SK-N-SH (cell line): ENCODE measurements at regions not wholly inside any gene's neighbourhood (a gene's known extent, or its start where the extent isn't known, plus 50 kb on each side); places are given as distances from the start of the nearest gene placed in this dataset.

ENCODE experiments used
- CTCF ChIA-PET: fragments of 300-600, 350-600 bp; formaldehyde crosslinking; extraction: SDS; loops from one replicate; lab custom pipeline; 2021; lab: Yijun Ruan, JAX
- POLR2A ChIA-PET: fragments of 350-600 bp; sonication (Branson Sonifier 250); formaldehyde crosslinking; extraction: SDS; loops from one replicate; lab custom pipeline; 2020; ENCODE audit warnings: antibody characterized with exemption, inconsistent platforms; lab: Yijun Ruan, JAX
- DNase-seq: peaks from one replicate; pipeline ENCODE4 v3.0.0; 2012
- H2AFZ ChIP-seq: fragments of 200-600 bp; sonication (generic); 2 replicates; pipeline ENCODE4 v1.8.1; 2016; ENCODE audit warnings: antibody characterized with exemption, mild to moderate bottlenecking, low read depth
- H3F3A ChIP-seq: fragments of 200-600 bp; sonication (generic); replicated peaks from 2 replicates; pipeline ENCODE3; 2016; ENCODE audit warnings: antibody characterized with exemption, mild to moderate bottlenecking; ENCODE audit not compliant: insufficient read depth
- H3K27ac ChIP-seq, 2 experiments: fragments of 200-500 bp in 1 of 2; fragments of 200-600 bp in 1 of 2; sonication (Bioruptor generic) in 1 of 2; sonication (generic), shearing (Covaris generic) in 1 of 2; 2 replicates each; pipeline versions ENCODE4 v1.5.1 to v1.6.1; 2014 to 2016; ENCODE audit warnings: low read depth in 2 of 2, inconsistent platforms in 1 of 2, low read length in 1 of 2, mild to moderate bottlenecking in 1 of 2, mixed read lengths in 1 of 2
- H3K27me3 ChIP-seq: fragments of 200-600 bp; sonication (generic), shearing (Covaris generic); 2 replicates; pipeline ENCODE4 v1.6.1; 2016; ENCODE audit warnings: mixed run types; ENCODE audit not compliant: insufficient read depth
- H3K36me3 ChIP-seq, 2 experiments: fragments of 200-500 bp in 1 of 2; fragments of 200-600 bp in 1 of 2; sonication (Bioruptor generic) in 1 of 2; sonication (generic) in 1 of 2; replicated peaks in 1 of 2; 2 replicates each; pipeline versions ENCODE3 to v1.5.1; 2014 to 2016; ENCODE audit warnings: low read length in 1 of 2, mild to moderate bottlenecking in 1 of 2; ENCODE audit not compliant: insufficient read depth in 2 of 2, control insufficient read depth in 1 of 2
- H3K4me1 ChIP-seq, 2 experiments: fragments of 200-500 bp in 1 of 2; fragments of 200-600 bp in 1 of 2; sonication (Bioruptor generic) in 1 of 2; sonication (generic), shearing (Covaris generic) in 1 of 2; 2 replicates each; pipeline versions ENCODE4 v1.5.1 to v1.6.1; 2014 to 2016; ENCODE audit warnings: low read depth in 1 of 2, low read length in 1 of 2, mixed run types in 1 of 2; ENCODE audit not compliant: insufficient read depth in 2 of 2, control insufficient read depth in 1 of 2
- H3K4me2 ChIP-seq: fragments of 200-600 bp; sonication (generic), shearing (Covaris generic); 2 replicates; pipeline ENCODE4 v1.6.1; 2017; ENCODE audit warnings: mixed run types
- H3K4me3 ChIP-seq, 2 experiments: fragments of 200-500 bp in 1 of 2; fragments of 200-600 bp in 1 of 2; sonication (Bioruptor generic) in 1 of 2; sonication (generic), shearing (Covaris generic) in 1 of 2; 2 replicates each; pipeline versions ENCODE4 v1.5.1 to v1.8.1; 2014 to 2016; ENCODE audit warnings: low read depth in 2 of 2, inconsistent platforms in 1 of 2, low read length in 1 of 2, mild to moderate bottlenecking in 1 of 2, mixed read lengths in 1 of 2, moderate library complexity in 1 of 2
- H3K79me2 ChIP-seq: fragments of 200-600 bp; sonication (generic); 2 replicates; pipeline ENCODE4 v1.8.1; 2017; ENCODE audit warnings: mild to moderate bottlenecking; ENCODE audit not compliant: insufficient read depth
- H3K9ac ChIP-seq: fragments of 200-600 bp; sonication (generic); 2 replicates; pipeline ENCODE4 v1.6.1; 2017; ENCODE audit warnings: mixed run types
- H3K9me2 ChIP-seq: fragments of 200-600 bp; sonication (generic); 2 replicates; pipeline ENCODE4 v1.6.1; 2017; ENCODE audit warnings: mixed run types
- H3K9me3 ChIP-seq: fragments of 200-600 bp; sonication (generic); 2 replicates; pipeline ENCODE4 v1.6.1; 2017; ENCODE audit warnings: mixed run types, mild to moderate bottlenecking, moderate library complexity
- H4K20me1 ChIP-seq: fragments of 200-600 bp; sonication (generic); 2 replicates; pipeline ENCODE4 v1.6.1; 2017; ENCODE audit warnings: mild to moderate bottlenecking, mixed run types; ENCODE audit not compliant: insufficient read depth
- CTCF ChIP-seq: fragments of 200-600 bp; sonication (generic); IDR thresholded peaks from 2 replicates; pipeline ENCODE4 v1.6.1; 2017; ENCODE audit warnings: antibody characterized with exemption, mild to moderate bottlenecking, moderate library complexity
- EP300 ChIP-seq, 2 experiments: IDR thresholded peaks; 2 replicates each; pipeline versions ENCODE4 v1.4.0 to v1.6.1; 2012; ENCODE audit warnings: borderline replicate concordance in 1 of 2, low read depth in 1 of 2, low read length in 1 of 2
- EZH2phosphoT487 ChIP-seq: fragments of 200-600 bp; sonication (generic); IDR thresholded peaks from 2 replicates; pipeline ENCODE4 v1.6.1; 2017; ENCODE audit warnings: low read depth, mixed run types, mild to moderate bottlenecking, antibody characterized with exemption, moderate library complexity, borderline replicate concordance
- FOXJ3 ChIP-seq: sonication (generic); formaldehyde crosslinking; IDR thresholded peaks from 2 replicates; pipeline ENCODE4 v1.5.1; 2020; ENCODE audit warnings: mild to moderate bottlenecking, missing genetic modification reagents
- FOXM1 ChIP-seq: IDR thresholded peaks from 2 replicates; pipeline ENCODE4 v1.4.0; 2012; ENCODE audit warnings: low read depth, mild to moderate bottlenecking
- GATA2 ChIP-seq: sonication (generic); formaldehyde crosslinking; IDR thresholded peaks from 2 replicates; pipeline ENCODE4 v1.5.0; 2020; ENCODE audit warnings: mild to moderate bottlenecking, missing genetic modification reagents
- IRF3 ChIP-seq: fragments of 150-350 bp; IDR thresholded peaks from 2 replicates; pipeline ENCODE4 v1.6.1; 2016; ENCODE audit warnings: mild to moderate bottlenecking, low read depth, low read length
- JUND ChIP-seq: IDR thresholded peaks from 2 replicates; pipeline ENCODE4 v1.4.0; 2012
- MEF2A ChIP-seq: IDR thresholded peaks from 2 replicates; pipeline ENCODE4 v1.4.0; 2012; ENCODE audit warnings: low read depth, borderline replicate concordance
- MXI1 ChIP-seq: IDR thresholded peaks from 2 replicates; pipeline ENCODE4 v1.6.1; 2012; ENCODE audit warnings: mild to moderate bottlenecking, low read depth, low read length, improper control_type of control experiment
- NFIC ChIP-seq: IDR thresholded peaks from 2 replicates; pipeline ENCODE4 v1.4.0; 2012; ENCODE audit warnings: borderline replicate concordance
- NRF1 ChIP-seq: IDR thresholded peaks from 2 replicates; pipeline ENCODE4 v1.6.1; 2012; ENCODE audit warnings: low read depth, mild to moderate bottlenecking, low read length
- PBX3 ChIP-seq: IDR thresholded peaks from 2 replicates; pipeline ENCODE4; 2012
- POLR2AphosphoS5 ChIP-seq: IDR thresholded peaks from 2 replicates; pipeline ENCODE4 v1.6.1; 2012; ENCODE audit warnings: low read depth, low read length
- RAD21 ChIP-seq: IDR thresholded peaks from 2 replicates; pipeline ENCODE4 v1.6.1; 2012; ENCODE audit warnings: mild to moderate bottlenecking, low read length
- REST ChIP-seq: IDR thresholded peaks from 2 replicates; pipeline ENCODE4 v1.6.1; 2012; ENCODE audit warnings: mild to moderate bottlenecking, low read depth, low read length, moderate library complexity
- RFX5 ChIP-seq: IDR thresholded peaks from 2 replicates; pipeline ENCODE4 v1.6.1; 2012; ENCODE audit warnings: mild to moderate bottlenecking, improper control_type of control experiment, low read length
- TCF12 ChIP-seq: IDR thresholded peaks from 2 replicates; pipeline ENCODE4 v1.4.0; 2012
- TEAD4 ChIP-seq: IDR thresholded peaks from 2 replicates; pipeline ENCODE4 v1.4.0; 2012; ENCODE audit warnings: mild to moderate bottlenecking, borderline replicate concordance; ENCODE audit not compliant: insufficient read depth
- WGBS: methylation state at CpG from one replicate; pipeline ENCODE4 v1.1.6; 2017; ENCODE audit warnings: low lambda C conversion rate; 5-methylcytosine and 5-hydroxymethylcytosine counted together

GRCh38 chr12:91672130-91672529 lies 473.5 kb downstream of the BTG1 start (continued):
- TF ChIP-seq CTCF (no peak), EZH2phosphoT487 (no peak), MXI1 (no peak), RAD21 (no peak), NFIC (no peak), POLR2AphosphoS5 (no peak), GATA2 (CRISPR knock-in tag) (no peak), TEAD4 (no peak)

DNA sequence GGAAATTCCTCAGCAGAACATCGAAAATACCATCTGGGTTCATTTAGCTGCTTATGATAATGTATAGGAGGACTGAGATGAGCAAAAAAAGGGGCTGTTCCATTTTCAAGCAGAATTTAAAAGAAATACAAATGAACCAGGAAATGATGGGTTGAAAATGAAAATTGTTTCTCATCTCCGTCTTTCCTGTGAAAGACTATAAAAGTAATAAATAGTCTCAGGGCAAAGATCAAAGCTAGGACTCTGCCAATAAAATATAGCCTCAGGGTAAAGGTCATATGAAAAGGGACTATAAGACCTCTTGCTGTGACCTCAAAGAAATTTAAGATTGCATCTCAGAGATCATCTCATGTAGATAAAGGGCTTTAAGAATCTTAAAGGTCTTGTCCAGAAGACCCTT lies 478.0 kb downstream of the BTG1 start:
- H3K79me2 ChIP-seq, result no peaks in the 10 kb centered on the region
- CTCF ChIA-PET, result interaction anchor here (1.2 kb wide), 2 partner anchors 89 to 145 kb away, joined by 3 to 4 read pairs; no protein-coding TSS in a partner anchor
- no peak overlapping the region for H3K4me2 ChIP-seq
- no peak for TF ChIP-seq EZH2phosphoT487
- no peak for TF ChIP-seq NRF1
- TF ChIP-seq PBX3, result no peak
- TF ChIP-seq TEAD4, result no peak
- no peak for TF ChIP-seq RFX5
- no peak for TF ChIP-seq GATA2 (CRISPR knock-in tag)
- TF ChIP-seq FOXM1, result no peak
- TF ChIP-seq IRF3, result no peak
- TF ChIP-seq RAD21, result no peak
- no peak for TF ChIP-seq FOXJ3 (CRISPR knock-in tag)
- no peak for TF ChIP-seq CTCF
- no peak for TF ChIP-seq REST
- no peak for TF ChIP-seq EP300 (IDR thresholded peaks at IDR 0.05; ENCODE audit: borderline replicate concordance in 1 of 2, low read depth in 1 of 2, low read length in 1 of 2)
- no peak for TF ChIP-seq MEF2A
- TF ChIP-seq JUND, result no peak
- TF ChIP-seq TCF12, result no peak
- POLR2A ChIA-PET, result no interaction called here
- H3F3A ChIP-seq, result no peaks in the 10 kb centered on the region
- H3K9ac ChIP-seq, result no peak overlapping the region
- H2AFZ ChIP-seq, result no peak overlapping the region
- no peaks in the 10 kb centered on the region for H3K4me1 ChIP-seq
- no peaks in the 10 kb centered on the region for H3K9me2 ChIP-seq
- no peaks in the 10 kb centered on the region for H4K20me1 ChIP-seq
- H3K9me3 ChIP-seq, result no peaks in the 10 kb centered on the region
- no peaks in the 10 kb centered on the region for H3K36me3 ChIP-seq
- no peaks in the 10 kb centered on the region for H3K27me3 ChIP-seq
- H3K27ac ChIP-seq, result no peak overlapping the region
- DNase-seq, result no peak
- no peak overlapping the region for H3K4me3 ChIP-seq
- 40% methylated on average over 2 of the region's 2 CpGs for WGBS
